ENCODE measurements at regions not wholly inside any gene's neighbourhood (a gene's known extent, or its start where the extent isn't known, plus 50 kb on each side); places are given as distances from the start of the nearest gene placed in this dataset.
A peak's percentile ranks its signal among the peaks of the same experiment; 100 is the strongest.

DNA sequence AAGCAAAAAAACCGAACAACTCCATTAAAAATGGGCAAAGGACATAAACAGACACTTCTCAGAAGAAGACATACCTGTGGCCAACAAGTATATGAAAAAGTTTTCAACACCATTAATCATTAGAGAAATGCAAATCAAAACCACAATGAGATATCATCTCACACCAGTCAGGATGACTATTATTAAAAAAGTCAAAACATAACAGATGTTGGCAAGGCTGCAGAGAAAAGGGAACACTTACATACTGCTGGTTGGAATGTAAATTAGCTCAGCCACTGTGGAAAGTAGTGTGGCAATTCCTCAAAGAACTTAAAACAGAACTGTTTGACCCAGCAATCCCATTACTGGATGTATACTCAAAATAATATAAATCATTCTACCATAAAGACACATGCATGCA is 436.3 kb downstream of the KLHL13 start:
- H3K27ac ChIP-seq: no peak overlapping the region
- no peak for TF ChIP-seq ZFX (IDR thresholded peaks at IDR 0.05)
- no peak for TF ChIP-seq CTCF (conservative IDR thresholded peaks at IDR 0.05)

DNA sequence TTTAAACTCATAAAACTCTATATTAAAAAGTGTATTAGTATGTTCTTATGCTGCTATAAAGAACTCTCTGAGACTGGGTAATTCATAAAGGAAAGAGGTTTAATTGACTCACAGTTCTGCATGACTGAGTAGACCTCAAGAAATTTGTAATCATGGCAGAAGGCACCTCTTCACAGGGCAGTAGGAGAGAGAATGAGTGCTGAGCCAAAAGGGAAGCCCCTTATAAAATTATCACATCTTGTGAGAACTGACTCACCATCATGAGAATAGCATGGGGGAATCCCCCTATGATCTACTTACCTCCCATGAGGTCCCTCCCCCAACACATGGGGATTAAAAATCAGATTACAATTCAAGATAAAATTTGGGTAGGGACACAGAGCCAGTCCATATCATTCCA is 463.2 kb downstream of the KLHL13 start:
- no peak overlapping the region for H3K27ac ChIP-seq
- TF ChIP-seq ZFX (IDR thresholded peaks at IDR 0.05) (no peak), CTCF (conservative IDR thresholded peaks at IDR 0.05) (no peak)

DNA sequence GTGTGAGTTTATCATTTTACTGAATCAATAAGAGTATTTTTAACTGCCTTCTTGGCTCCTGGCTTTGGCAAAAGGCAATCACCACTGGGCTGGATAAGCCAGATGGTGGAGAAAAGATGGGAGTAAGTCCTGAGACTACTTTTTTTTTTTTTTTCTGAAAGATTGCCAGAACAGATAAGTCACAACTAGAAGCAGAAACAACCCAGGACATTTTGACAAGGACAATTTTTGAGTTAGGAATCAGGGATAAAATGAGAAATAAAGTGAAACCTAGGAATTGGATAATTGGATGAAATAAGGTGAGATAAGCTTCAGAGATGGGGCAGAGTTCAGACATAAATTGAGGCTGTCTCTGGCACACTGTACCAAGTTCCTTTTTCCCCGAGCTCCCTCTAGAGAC is 471.0 kb downstream of the KLHL13 start:
- H3K27ac ChIP-seq: no peak overlapping the region
- TF ChIP-seq ZFX (IDR thresholded peaks at IDR 0.05) (no peak), CTCF (conservative IDR thresholded peaks at IDR 0.05) (peak; percentile 25; the same call in 1 of the 2 replicates)

GRCh38 chrX:117641913-117642656 is 474.5 kb downstream of the KLHL13 start:
- no peak for TF ChIP-seq CTCF (conservative IDR thresholded peaks at IDR 0.05)
- TF ChIP-seq ZFX (IDR thresholded peaks at IDR 0.05): no peak
- H3K27ac ChIP-seq: no peak overlapping the region

- TF ChIP-seq ZFX (IDR thresholded peaks at IDR 0.05) (no peak), CTCF (conservative IDR thresholded peaks at IDR 0.05) (no peak)
- H3K27ac ChIP-seq: no peak overlapping the region
Observed at GRCh38 chrX:117636826-117637225, 479.8 kb downstream of the KLHL13 start.

DNA sequence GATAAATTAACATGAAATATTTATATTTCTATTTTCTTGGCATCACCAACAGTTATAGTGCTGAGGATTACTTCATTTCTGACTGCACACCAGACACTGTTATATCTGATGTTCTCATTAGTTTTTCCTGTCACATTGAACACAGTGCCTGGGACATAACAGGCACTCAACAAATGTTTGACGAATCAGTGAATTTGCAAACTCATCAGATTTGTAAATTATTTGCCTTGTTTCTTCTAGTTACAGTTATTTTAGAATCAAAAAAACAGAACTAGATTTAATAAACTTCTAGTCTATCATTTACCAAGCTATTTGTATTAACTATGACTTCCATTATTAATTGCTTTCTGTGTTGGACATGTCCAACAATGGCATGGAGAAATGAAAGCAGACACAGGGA is 483.3 kb downstream of the KLHL13 start:
- no peak overlapping the region for H3K27ac ChIP-seq
- TF ChIP-seq ZFX (IDR thresholded peaks at IDR 0.05) (no peak), CTCF (conservative IDR thresholded peaks at IDR 0.05) (no peak)

DNA sequence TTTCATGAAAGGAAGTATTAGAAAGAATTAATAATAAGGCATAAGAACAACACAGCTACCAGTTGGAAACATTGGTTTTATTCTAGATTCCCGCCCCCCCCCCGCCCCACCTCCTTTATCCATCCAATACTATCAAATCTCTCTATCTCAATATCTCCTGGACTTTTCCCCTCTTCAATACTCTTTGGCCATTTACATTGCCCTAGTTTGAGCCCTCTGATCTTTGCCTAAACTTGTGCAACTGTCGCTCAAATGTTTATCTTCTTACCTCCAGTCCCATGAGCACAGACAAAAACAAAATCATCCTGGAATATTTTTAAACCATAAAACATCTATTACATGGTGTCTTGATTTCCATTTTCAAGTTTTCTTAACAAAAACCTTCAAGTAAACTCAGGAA is 488.2 kb downstream of the KLHL13 start:
- TF ChIP-seq ZFX (IDR thresholded peaks at IDR 0.05): no peak
- TF ChIP-seq CTCF (conservative IDR thresholded peaks at IDR 0.05): no peak
- no peak overlapping the region for H3K27ac ChIP-seq
